Central memory CD4-positive, alpha-beta T cell (primary cell): ENCODE measurements at regions not wholly inside any gene's neighbourhood (a gene's known extent, or its start where the extent isn't known, plus 50 kb on each side); places are given as distances from the start of the nearest gene placed in this dataset.
"Not testable (repeated sequence)": the region's sequence is repeated elsewhere in the genome, so short reads cannot be mapped to it uniquely, and the experiment has no call there.

Source experiments
- DNase-seq: peaks from one replicate; pipeline ENCODE4 v3.0.0; 2022

DNA sequence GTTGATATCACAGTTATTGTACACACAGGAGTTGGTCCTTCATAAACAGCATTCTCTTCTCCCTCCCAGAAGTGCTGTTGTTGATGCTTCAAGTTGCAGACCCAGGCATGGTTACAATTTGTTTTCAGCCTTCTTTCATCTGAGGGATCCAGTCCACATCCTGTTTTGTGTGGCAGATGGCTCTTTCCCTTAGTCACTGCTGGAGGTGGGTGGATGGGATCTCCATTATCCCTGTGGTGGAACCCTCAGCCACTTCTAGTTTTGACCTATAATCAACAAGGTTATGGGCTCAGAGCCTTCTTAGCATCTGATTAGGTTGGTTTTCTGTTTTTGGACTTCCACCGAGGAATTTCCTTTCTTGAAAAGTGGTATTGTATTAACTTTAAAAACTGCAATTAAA is 214.2 kb downstream of the SH2D4B start:
- DNase-seq, result no peak

GRCh38 chr10:80753612-80754011 is 215.9 kb downstream of the SH2D4B start:
- DNase-seq, result no peak

- no peak for DNase-seq
Measured at GRCh38 chr10:80755893-80756292, 218.2 kb downstream of the SH2D4B start.

DNA sequence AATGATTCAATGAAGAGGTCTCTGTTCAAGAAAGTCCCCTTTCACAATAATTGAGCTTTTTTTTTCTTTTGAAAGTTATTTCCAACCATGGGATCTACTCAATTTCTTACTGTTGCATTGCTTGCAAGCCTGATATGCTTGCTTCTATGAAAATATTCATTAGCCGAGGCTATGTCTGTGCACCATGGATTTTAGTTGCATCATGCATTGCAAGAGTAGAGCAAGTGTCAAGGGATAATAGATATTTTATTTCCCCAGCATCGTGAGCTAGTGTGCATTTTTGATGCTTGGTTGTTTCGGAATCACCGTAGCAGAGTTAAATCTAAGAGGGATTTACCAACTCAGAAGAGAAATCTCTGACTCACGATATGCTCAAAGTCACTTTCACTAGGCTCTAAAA is 222.0 kb downstream of the SH2D4B start:
- DNase-seq, result no peak

GRCh38 chr10:80760914-80761371 is 223.2 kb downstream of the SH2D4B start:
- no peak for DNase-seq

- DNase-seq, result no peak
Measured at GRCh38 chr10:80767963-80768362, 230.3 kb downstream of the SH2D4B start.

DNA sequence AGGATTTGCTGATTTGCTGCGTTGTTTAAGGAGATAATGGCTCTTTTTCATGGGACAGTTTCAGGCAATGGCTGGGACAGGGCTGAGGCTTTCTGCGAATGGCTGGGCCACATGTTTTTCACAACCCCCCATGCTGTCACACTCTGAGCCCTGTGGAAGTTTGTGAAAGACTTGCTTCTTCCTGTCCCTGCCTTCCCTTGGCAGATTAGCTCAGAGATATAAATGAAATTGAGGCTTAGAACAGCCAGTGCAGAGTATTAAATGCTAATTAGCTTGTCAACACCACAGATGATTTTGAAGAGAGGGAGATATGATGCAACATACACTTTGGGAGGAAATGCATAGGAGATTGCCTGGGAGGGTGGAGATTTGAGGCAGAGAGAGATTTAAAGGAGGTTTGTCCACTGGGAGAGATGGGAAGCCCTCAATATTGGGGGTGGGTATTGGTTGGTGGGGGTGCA is 232.0 kb downstream of the SH2D4B start:
- no peak for DNase-seq

GRCh38 chr10:80770239-80770638 is 232.5 kb downstream of the SH2D4B start:
- DNase-seq, result no peak

DNA sequence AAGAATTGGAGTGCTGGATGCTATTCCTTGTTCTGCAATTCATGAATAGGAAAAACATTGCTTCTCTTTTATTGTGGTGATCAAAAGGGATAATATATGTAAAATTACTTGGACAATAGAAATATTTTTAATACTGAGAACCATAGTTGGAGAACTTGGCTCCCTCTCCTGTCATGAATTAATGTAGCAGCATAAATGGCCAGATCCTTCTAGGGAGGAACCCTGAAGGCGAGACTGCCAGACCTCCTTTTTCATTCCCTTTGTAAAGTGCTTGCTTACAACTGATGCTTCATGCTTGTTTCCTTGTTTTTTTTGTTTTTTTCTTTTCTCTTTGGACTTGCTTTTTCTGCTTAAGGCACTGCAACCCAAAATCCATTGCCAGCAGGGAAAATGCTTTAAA is 233.6 kb downstream of the SH2D4B start:
- no peak for DNase-seq

GRCh38 chr10:80771902-80772555 is 234.3 kb downstream of the SH2D4B start:
- no peak for DNase-seq

DNA sequence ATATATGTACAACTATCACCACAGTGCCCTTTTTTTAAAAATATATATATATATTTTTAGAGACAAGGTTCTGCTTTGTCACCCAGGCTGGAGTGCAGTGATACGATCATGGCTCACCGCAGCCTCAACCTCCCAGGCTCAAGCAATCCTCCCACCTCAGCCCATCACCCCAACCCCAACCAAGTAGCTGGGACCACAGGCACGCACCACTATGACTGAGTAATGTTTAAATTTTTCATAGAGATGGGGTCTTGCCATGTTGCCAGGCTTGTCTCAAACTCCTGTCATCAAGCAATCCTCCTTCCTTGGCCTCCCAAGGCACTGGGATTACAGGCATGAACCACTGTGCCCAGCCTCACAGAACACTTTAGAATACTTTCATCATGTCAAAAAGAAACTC is 234.9 kb downstream of the SH2D4B start:
- DNase-seq, result no peak

DNA sequence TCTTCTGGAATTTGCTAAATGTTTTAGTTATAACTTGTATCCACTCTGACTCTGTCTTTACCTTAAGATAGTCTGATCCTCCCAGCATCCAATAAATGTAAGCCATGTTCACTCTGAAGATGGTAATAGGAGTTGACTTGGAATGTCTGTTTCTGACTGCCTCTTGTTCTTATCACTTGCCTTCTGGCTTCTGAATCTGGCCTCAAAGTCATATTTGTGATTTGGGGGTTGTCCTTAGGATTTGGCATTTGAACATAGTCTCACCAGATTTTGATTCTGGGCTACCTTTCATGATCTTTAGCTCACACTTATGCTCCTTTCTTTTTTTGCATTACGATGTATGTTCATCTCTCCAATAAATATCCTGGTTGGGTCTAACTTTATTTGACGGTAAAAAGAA is 247.0 kb downstream of the SH2D4B start:
- DNase-seq, result no peak

DNA sequence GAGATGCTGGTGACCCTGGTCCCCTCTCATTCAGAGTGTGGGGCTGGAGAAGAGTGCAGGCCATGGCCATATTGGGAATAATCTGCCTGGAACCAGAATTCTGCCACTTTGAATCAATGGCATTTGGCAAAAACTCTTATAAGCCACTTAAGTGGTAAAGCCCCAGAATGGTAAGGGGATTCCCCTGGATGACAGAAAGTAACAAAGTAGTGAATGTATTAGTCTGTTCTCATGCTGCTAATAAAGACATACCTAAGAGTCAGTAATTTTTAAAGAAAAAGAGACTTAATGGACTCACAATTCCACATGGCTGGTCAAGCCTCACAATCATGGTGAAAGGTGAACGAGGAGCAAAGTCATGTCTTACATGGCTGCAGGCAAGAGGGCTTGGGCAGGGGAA is 248.6 kb downstream of the SH2D4B start:
- DNase-seq, result no peak

DNA sequence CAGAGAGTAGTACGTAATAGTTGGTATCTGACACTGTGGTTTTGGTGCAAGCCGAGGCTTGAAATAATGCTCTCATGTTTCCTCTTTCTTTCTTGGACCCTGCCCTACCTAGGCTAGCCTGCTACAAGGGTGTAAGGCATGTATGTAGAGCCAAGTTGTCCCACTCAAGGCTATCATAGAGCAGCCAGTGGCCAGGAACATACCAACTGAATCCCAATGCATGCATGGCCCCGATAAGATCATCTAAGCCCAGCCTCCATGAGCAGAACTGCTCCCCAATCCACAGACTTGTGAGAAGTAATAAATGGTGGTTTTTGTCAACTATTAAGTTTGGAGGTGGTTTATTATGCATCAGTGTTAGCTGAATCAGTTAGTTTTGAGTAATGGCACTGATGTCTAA is 250.2 kb downstream of the SH2D4B start:
- DNase-seq, result no peak

DNA sequence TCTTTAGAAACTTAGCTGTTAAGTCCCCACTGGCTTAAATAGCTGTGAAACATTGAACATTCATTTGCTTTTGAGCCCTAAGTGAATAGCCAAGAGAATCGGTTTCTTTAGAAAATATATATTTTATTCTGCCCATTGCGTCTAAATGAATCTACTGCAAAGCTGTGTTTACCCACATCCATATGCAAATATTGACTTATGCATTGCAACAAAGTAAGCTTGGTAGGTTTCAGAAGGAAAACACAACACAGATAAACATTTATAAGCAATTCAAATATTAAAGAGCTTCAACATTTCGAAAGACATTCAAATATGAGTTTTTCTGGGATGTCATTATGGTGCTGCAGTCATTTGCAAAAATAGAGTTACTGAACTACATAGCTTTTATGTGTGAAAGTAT is 257.3 kb downstream of the SH2D4B start:
- no peak for DNase-seq

DNA sequence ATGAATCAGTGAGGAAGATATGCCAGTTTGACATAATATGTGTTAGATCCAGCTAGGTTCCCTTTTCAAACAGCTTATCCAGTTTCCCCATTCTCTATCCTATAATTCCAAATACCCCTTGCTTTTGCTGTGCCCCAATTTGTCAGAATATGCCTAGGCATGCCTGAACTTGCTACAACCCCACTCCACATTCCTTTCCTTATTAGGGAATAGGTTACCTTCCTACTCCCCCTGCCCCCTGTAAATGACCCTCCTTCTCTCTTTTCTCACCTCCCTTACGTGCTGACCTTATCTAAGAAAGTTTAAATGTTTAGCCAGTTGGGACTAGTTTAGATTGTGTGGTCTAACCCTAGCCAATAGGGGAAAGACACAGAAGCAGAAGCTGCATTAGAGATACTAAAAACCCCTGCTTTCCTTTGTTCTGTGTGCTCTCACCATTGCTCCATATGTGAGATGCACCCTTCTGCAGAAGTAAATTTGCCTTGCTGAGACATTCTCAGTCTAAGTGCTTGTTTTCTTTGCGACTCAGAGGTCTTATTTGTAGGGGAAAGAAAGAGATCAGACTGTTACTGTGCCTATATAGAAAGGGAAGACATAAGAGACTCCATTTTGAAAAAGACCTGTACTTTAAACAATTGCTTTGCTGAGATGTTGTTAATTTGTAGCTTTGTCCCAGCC is 267.8 kb downstream of the SH2D4B start:
- DNase-seq, result no peak

DNA sequence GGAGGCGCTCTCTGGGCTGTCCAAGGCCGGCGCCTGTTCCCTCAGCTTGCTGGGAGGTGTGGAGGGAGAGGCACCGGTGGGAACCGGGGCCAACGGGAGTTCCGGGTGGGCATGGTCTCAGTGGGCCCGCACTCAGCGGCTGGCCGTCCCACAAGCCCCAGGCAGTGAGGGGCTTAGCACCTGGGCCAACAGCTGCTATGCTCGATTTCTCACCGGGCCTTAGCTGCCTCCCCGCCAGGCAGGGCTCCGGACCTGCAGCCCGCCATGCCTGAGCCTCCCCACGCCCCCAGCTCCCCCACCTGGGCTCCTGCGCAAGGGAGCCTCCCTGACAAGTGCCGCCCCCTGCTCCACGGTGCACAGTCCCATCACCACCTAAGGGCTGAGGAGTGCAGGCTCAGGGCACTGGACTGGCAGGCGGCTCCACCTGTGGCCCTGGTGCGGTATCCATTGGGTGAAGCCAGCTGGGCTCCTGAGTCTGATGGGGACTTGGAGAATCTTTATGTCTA is 276.5 kb downstream of the SH2D4B start:
- DNase-seq, result no peak

DNA sequence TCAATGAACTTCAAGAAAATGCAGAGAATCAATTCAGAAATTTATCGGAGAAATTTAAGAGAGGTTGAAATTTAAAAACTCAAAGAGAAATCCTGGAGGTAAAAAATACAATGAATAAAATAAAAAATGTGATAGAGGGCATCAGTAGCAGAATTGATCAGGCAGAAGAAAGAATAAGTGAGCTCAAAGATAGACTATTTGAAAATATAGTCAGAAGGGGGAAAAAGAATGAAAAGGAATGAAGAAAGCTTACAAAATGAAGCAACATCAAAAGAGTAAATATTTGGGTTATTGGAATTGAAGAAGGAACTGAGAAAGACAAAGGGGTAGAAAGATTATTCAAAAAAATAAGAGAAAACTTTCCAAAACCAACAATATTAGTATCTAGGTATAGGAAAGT is 291.4 kb downstream of the SH2D4B start:
- no peak for DNase-seq

DNA sequence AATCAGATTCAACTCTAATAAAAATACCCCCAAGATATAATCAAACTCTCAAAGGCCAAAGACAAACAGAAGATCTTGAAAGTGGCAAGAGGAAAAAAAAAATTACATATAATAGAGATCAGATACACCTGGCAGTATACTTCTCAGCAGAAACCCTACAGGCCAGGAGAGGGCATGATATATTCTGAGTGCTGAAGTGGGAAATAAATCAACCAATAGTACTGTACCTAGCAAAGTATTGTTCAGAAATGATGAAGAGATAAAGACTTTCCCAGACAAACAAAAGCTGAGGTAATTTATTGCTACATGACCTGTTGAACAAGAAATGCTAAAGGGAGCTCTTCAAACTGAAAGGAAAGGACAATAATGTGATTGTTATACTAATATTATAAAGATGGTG is 291.9 kb downstream of the SH2D4B start:
- no peak for DNase-seq

GRCh38 chr10:80832693-80833092 is 295.0 kb downstream of the SH2D4B start:
- DNase-seq, result not testable (repeated sequence)

GRCh38 chr10:80855348-80855971 is 317.8 kb downstream of the SH2D4B start:
- no peak for DNase-seq

DNA sequence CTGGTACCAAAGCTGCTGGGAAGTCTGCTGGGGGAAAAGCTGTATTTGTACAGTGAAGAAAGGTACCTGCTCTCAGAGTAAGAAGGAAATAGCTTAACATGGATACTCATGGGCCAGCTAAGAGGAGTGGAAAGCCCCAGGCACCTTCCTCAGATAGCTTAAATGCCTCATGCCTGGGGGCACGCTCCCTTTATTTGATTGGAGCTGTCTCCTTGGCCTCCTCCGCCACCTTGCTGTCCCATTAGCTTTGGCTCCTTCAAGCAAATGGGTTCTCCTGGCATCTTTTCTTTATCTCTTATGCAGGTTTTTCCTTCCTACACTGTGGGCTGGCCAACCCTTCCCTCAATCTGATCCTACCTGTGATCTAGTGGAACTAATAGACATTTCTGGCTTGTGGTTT is 318.5 kb downstream of the SH2D4B start:
- DNase-seq, result no peak

GRCh38 chr10:80859279-80859678 is 321.6 kb downstream of the SH2D4B start:
- not testable (repeated sequence) for DNase-seq

- DNase-seq, result no peak
Measured at GRCh38 chr10:80860719-80861118, 323.0 kb downstream of the SH2D4B start.
